Activated T-cell treated with anti-CD3 and anti-CD28 coated beads for 48 hours (primary cell): ENCODE measurements at regions not wholly inside any gene's neighbourhood (a gene's known extent, or its start where the extent isn't known, plus 50 kb on each side); places are given as distances from the start of the nearest gene placed in this dataset.
"Not testable (repeated sequence)": the region's sequence is repeated elsewhere in the genome, so short reads cannot be mapped to it uniquely, and the experiment has no call there.

ENCODE experiments used
- DNase-seq: peaks from one replicate; pipeline ENCODE4 v3.0.0-alpha.2; 2020; ENCODE audit warnings: low read depth

- DNase-seq: no peak
These were observed 77.9 kb upstream of the CITED2 start for GRCh38 chr6:139452148-139452876.

- DNase-seq: no peak
These were observed 75.2 kb upstream of the CITED2 start for GRCh38 chr6:139449611-139450000.

GRCh38 chr6:139448998-139449610 is 74.7 kb upstream of the CITED2 start:
- DNase-seq: no peak

GRCh38 chr6:139448051-139448649 is 73.7 kb upstream of the CITED2 start:
- DNase-seq: no peak

- no peak for DNase-seq
These were observed 73.2 kb upstream of the CITED2 start for GRCh38 chr6:139447656-139447975.

- DNase-seq: no peak
These were observed 72.6 kb upstream of the CITED2 start for GRCh38 chr6:139446768-139447655.

- no peak for DNase-seq
These were observed 71.8 kb upstream of the CITED2 start for GRCh38 chr6:139446138-139446715.

- DNase-seq: not testable (repeated sequence)
These were observed 69.9 kb upstream of the CITED2 start for GRCh38 chr6:139444273-139444787.

- DNase-seq: no peak
These were observed 69.0 kb upstream of the CITED2 start for GRCh38 chr6:139443231-139444112.

- no peak for DNase-seq
These were observed 67.8 kb upstream of the CITED2 start for GRCh38 chr6:139442188-139442671.

GRCh38 chr6:139439349-139439748 is 64.9 kb upstream of the CITED2 start:
- DNase-seq: no peak

GRCh38 chr6:139438775-139439174 is 64.3 kb upstream of the CITED2 start:
- no peak for DNase-seq

GRCh38 chr6:139436957-139437348 is 62.5 kb upstream of the CITED2 start:
- no peak for DNase-seq

GRCh38 chr6:139436200-139436956 is 61.9 kb upstream of the CITED2 start:
- no peak for DNase-seq

- DNase-seq: no peak
These were observed 59.4 kb upstream of the CITED2 start for GRCh38 chr6:139433631-139434419.

- DNase-seq: no peak
These were observed 57.1 kb upstream of the CITED2 start for GRCh38 chr6:139431602-139431956.

GRCh38 chr6:139430899-139431601 is 56.6 kb upstream of the CITED2 start:
- DNase-seq: no peak

- no peak for DNase-seq
These were observed 55.2 kb upstream of the CITED2 start for GRCh38 chr6:139429580-139430145.
